Islet precursor cell (in vitro differentiated cells): ENCODE measurements at regions not wholly inside any gene's neighbourhood (a gene's known extent, or its start where the extent isn't known, plus 50 kb on each side); places are given as distances from the start of the nearest gene placed in this dataset.
A peak's percentile ranks its signal among the peaks of the same experiment; 100 is the strongest.
"Not testable (repeated sequence)": the region's sequence is repeated elsewhere in the genome, so short reads cannot be mapped to it uniquely, and the experiment has no call there.

Source experiments
- DNase-seq: peaks from one replicate; pipeline ENCODE4 v3.0.0-alpha.2; 2018

GRCh38 chr13:68927387-68928026, 1180.1 kb upstream of the ATXN8OS start:
- DNase-seq: peak; percentile 80

DNA sequence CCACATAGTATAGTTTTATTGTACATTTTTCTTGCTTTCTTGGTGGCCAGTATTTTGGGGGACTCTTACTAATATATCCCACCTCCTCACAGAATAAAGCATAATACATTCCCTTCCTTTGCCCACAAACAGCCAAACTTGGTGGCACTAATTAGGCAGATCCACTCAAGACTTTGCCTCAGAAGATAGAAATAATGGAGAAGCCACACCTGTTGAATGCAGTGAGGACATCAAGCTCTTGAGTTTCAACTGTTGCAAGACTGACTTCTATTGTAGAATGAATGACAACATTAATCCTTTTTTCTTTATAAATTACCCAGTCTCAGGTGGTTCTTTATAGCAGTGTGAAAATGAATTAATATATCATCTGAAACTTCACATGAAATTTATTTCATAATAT, 1183.6 kb upstream of the ATXN8OS start:
- DNase-seq: no peak

DNA sequence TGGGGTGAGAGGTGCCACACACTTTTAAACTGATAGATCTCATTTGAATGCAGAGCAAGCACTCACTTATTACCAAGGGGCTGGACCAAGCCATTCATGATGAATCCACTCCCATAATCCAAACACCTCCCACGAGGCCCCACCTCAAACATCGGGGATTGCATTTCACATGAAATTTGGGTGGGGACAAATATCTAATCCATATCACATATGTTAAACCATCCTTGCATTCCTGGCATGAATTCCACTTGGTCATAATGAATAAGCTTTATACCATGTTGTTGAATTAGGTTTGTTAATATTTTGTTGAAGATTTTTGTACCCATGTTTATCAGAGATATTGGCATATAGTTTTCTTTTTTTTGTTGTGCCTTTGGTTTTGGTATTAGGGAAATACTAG, 1198.7 kb upstream of the ATXN8OS start:
- no peak for DNase-seq

- DNase-seq: no peak
These were observed 1202.4 kb upstream of the ATXN8OS start for GRCh38 chr13:68905186-68905585.

DNA sequence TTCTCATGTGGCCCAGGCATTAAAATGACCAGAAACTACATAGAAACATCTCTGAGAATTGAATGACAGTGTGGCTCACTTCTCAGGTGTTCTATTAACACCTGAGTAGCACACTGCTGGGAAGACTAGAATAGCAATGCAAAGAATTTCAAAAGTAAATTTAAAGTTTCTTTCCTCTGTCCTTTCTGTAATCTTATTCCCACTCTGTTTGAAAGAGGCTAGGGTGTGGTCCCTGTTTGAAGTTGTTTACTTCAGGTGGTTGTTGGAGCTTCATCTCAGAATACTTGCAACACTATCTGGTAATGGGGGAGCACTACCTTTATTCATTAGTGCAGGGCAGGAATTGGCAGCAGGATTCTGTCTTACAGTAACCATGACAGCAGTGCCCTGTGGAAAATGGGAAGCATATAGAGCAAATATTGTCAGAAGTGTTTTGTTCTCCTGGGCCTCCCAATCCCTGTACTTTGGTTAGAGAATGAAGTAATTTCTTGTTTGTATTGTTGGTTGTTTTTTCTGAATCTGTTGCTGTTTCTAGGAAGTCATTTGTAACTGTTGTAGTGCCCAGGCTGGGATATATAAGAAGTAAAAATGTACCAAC, 1210.2 kb upstream of the ATXN8OS start:
- no peak for DNase-seq

GRCh38 chr13:68895696-68896095, 1211.9 kb upstream of the ATXN8OS start:
- DNase-seq: no peak

DNA sequence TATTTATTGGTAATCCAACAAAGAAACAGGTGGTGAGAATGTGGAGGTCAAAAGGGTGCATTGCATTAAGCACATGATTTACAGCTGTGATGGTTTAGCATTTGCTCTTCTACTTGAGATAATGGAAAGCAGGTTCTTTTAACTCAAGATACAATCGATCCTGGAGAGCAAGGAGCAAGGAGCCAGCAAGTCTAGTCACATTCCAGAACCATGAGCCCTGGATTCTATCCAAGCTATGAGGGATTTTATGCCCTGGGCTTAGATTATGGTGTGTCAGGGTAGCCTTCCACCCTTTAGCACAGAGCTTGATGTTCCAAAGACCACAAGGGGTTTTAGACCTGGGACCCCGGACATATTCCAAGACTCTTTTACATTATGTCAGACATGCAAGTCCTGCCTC, 1213.9 kb upstream of the ATXN8OS start:
- DNase-seq: peak; percentile 72

- DNase-seq: not testable (repeated sequence)
These were observed 1215.0 kb upstream of the ATXN8OS start for GRCh38 chr13:68892596-68892995.

DNA sequence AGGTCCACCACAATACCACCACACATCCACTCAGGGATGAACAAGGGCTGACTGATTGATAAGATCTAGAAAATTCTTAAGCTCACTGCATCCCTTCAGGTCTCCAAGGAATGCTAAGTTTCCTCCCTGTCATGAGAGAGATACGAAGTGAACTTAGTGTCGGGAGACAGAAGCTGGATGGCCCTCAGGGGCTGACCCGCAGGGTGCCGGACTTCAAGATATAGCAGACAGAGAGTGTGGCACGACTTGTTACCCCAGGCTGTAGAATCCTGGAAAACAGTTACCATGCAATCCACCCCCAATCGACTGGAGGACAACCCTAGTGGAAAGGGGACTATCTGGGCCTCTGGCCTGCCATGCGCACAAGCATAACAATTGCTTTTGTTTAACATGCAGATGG, 1217.5 kb upstream of the ATXN8OS start:
- peak; percentile 67 for DNase-seq

- DNase-seq: no peak
These were observed 1218.8 kb upstream of the ATXN8OS start for GRCh38 chr13:68888832-68889231.

DNA sequence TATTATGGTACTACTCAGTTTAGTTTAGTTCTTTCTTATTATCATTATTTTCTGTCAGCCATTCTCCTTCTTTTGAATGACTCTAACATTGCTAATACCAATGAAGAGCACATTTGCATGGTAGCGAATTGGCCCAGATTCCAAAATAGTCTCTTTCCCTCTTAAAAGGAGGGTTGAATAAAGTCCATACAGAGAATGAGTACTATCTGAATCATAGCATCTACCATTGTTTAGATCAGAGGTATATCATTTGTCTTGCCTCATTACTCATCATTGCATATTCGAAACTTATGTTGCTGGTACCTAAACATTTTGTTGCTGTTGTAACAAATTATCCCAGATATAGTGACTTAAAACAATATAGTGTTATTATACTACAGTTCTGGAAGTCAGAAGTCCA, 1235.3 kb upstream of the ATXN8OS start:
- no peak for DNase-seq

DNA sequence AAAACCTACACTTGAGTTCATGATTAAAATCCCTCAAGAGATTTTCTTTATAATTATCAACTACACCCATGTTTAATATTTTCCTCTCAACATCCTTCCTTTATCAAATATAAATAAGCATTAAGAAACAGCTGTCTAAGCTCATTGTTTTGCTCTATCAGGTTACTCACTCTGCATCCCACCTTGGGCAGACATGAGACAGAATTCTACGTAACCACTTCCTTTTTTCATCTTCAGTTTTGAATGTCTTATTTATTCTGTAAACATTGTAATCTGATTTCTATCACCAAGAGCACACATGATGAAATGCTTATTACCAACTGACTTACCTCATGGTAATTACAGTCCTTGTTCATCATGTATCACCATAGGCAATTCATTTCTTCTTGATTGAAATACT, 1256.6 kb upstream of the ATXN8OS start:
- no peak for DNase-seq

DNA sequence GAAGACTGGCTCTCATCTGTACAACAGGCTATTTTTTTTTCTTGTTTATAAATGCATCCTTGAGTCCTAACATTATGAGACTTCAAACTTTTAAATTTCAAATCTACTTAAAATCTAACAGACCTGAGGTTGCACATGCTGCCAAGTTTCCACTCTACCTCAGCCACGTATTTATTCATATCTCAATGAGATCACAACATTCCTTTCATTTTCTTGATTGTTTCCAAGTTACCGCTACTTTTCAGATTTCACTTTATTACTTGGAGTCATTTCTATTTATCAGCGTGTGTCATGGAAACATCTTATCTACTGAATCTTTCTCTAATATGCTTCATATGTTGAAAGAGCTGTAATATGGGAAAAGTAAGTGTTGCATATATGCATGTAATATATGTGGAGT, 1257.5 kb upstream of the ATXN8OS start:
- DNase-seq: no peak

- no peak for DNase-seq
These were observed 1261.0 kb upstream of the ATXN8OS start for GRCh38 chr13:68846663-68847062.

DNA sequence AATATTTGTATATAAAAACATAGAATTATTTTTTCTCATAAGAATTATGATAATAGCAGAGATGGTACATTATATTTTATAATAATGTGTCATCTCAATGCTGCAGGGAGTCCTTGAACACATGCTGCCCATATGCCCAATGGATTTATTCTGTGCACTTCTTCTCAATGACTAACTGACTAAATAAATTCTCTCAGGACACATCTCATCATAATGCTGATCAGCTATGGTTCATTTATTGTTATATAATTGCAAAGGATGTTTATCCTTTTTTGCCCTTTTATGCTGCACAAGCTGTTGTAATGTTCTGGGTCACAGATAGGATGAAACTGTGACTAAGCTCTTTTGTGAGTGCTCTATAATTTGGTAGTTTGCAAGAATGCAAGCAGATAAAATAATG, 1273.3 kb upstream of the ATXN8OS start:
- DNase-seq: no peak

GRCh38 chr13:68816715-68817114, 1290.9 kb upstream of the ATXN8OS start:
- DNase-seq: no peak

- peak; percentile 48 for DNase-seq
These were observed 1294.3 kb upstream of the ATXN8OS start for GRCh38 chr13:68813180-68813796.

DNA sequence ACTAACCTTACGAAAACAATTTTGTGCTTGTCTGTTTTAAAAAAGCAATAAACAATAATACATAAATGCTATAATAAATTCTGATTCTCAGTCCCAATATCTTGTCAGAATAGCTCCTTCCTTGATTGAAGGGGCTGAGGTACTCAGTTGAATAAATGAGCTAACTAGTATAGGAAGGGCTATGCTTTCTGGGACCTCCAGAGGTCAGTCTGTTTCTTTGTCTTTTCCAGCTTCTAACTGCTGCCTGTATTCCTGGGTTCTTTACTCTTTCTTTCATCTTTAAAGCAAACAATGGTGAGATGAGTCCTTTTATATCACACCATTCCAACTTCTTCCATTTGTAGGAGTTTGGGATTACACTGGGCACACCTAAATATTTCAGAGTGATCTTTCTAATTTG, 1297.0 kb upstream of the ATXN8OS start:
- no peak for DNase-seq

DNA sequence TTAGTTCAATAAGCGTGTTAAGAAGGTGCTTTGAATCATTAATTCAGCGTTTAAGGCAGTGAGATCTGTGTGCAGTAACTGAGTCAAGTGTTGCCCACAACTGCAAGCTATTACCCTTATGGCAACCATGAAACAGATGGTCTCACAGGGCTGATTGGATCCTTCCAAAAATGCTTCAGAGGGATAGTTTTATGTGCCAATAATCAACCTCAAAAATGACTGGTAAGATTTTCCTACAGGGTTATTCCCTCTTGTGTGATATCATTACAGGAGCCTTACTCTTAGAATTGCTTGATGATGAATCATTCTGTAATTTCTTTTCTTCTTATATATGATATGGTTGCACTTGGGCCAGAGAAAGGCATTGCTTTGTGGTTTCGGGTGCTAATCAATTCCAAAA, 1299.2 kb upstream of the ATXN8OS start:
- DNase-seq: no peak

GRCh38 chr13:68806125-68806524, 1301.5 kb upstream of the ATXN8OS start:
- DNase-seq: no peak

GRCh38 chr13:68784275-68784674, 1323.4 kb upstream of the ATXN8OS start:
- DNase-seq: no peak

GRCh38 chr13:68759617-68760016, 1348.0 kb upstream of the ATXN8OS start:
- no peak for DNase-seq

GRCh38 chr13:68749796-68750195, 1357.8 kb upstream of the ATXN8OS start:
- no peak for DNase-seq

DNA sequence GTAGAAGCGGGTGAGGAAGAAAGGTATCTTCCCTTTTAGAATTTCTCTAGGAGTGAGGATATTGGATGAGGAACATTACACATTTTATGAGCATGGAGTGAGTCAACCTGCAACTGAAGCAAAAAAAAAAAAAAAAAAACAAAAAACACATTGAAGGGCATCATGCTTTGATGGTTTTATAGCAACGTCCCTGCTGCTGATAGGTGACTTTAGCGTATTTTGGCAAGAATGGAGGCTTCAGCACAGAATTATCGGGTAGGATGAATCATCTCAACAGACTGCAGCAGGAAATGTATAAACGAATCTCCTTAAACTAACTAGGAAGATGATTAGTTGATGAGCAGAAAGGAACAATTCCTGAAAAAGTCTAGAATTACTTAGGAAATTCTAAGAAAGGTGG, 1359.6 kb upstream of the ATXN8OS start:
- DNase-seq: no peak

DNA sequence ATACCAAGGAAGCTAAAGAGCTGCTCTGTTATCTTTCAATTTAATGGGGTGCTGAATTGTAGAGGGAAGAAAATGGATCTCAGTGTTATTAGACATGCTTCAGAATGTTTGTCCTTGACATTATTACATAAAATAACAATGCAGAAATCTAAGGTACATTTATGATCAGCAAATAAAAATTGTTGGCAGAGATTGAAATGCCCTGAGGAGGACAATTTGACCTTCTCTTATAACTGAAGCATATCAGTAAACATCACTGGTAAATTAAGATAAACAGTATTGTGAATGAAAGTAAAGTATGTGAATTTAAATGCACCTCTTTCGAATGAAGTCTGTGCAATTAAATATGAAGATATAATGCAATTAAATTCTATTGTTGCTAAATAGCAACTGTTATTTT, 1362.1 kb upstream of the ATXN8OS start:
- no peak for DNase-seq
